Hepatocyte (in vitro differentiated cells): ENCODE measurements at regions not wholly inside any gene's neighbourhood (a gene's known extent, or its start where the extent isn't known, plus 50 kb on each side); places are given as distances from the start of the nearest gene placed in this dataset.

Experiments used
- CTCF ChIP-seq: fragments of 200-600 bp; sonication (generic); IDR thresholded peaks from 2 replicates; pipeline ENCODE4 v1.5.1; 2016; ENCODE audit warnings: antibody characterized with exemption, mild to moderate bottlenecking; ENCODE audit not compliant: poor library complexity
- EZH2 ChIP-seq: fragments of 200-600 bp; sonication (generic); IDR thresholded peaks from 2 replicates; pipeline ENCODE4 v1.6.1; 2016; ENCODE audit warnings: antibody characterized with exemption, mild to moderate bottlenecking, borderline replicate concordance
- EZH2phosphoT487 ChIP-seq: fragments of 200-600 bp; sonication (generic); IDR thresholded peaks from one replicate; pipeline ENCODE4 v1.6.1; 2018; ENCODE audit warnings: antibody characterized with exemption, mild to moderate bottlenecking, low read depth, moderate library complexity; ENCODE audit not compliant: unreplicated experiment, severe bottlenecking

DNA sequence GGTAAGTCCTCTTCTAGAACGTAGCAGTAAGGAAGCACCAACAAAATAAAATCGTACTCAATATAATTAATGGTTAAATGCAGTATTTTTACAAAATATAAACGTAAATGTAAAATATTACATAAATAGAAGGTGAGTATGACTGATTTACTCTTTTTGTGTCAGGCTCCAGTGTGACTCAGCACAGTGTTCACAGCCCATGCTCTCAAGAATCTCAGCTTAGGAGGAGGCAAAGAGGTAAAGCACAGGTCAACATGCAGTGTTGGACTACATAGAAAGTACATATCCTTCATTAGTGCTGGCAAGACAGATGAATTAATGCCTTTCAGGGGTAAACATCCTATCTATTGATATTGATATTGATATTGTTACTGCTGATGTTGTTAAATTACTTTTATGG, 2050.6 kb upstream of the RAG2 start:
- no peak for TF ChIP-seq EZH2phosphoT487
- TF ChIP-seq CTCF = no peak
- no peak for TF ChIP-seq EZH2
